ENCODE measurements at regions not wholly inside any gene's neighbourhood (a gene's known extent, or its start where the extent isn't known, plus 50 kb on each side); places are given as distances from the start of the nearest gene placed in this dataset.

- TF ChIP-seq CTCF (IDR thresholded peaks at IDR 0.05; ENCODE audit: low read depth, low read length): no peak
- no peak overlapping the region for H3K4me3 ChIP-seq (ENCODE audit: low read depth, low read length)
- DNase-seq (ENCODE audit: low read depth, low spot score): no peak
- in situ Hi-C loops (cut with HindIII; ENCODE audit: low sequenced_read_pairs): no loop called here
These were observed 309.1 kb downstream of the KLF5 start for GRCh38 chr13:73367886-73368285.

- in situ Hi-C loops (cut with HindIII; ENCODE audit: low sequenced_read_pairs): no loop called here
- DNase-seq (ENCODE audit: low read depth, low spot score): no peak
- TF ChIP-seq CTCF (IDR thresholded peaks at IDR 0.05; ENCODE audit: low read depth, low read length): no peak
These were observed 307.4 kb downstream of the KLF5 start for GRCh38 chr13:73366241-73366640.

GRCh38 chr13:73365681-73366080 is 306.9 kb downstream of the KLF5 start:
- in situ Hi-C loops (cut with HindIII; ENCODE audit: low sequenced_read_pairs): no loop called here
- no peak overlapping the region for H3K4me3 ChIP-seq (ENCODE audit: low read depth, low read length)
- no peak for TF ChIP-seq CTCF (IDR thresholded peaks at IDR 0.05; ENCODE audit: low read depth, low read length)
- DNase-seq (ENCODE audit: low read depth, low spot score): no peak

More at GRCh38 chr13:73366241-73366640, 307.4 kb downstream of the KLF5 start:
- H3K4me3 ChIP-seq (ENCODE audit: low read depth, low read length): no peak overlapping the region

GRCh38 chr13:73365252-73365651 is 306.4 kb downstream of the KLF5 start:
- no peak overlapping the region for H3K4me3 ChIP-seq (ENCODE audit: low read depth, low read length)
- in situ Hi-C loops (cut with HindIII; ENCODE audit: low sequenced_read_pairs): no loop called here
- no peak for DNase-seq (ENCODE audit: low read depth, low spot score)
- no peak for TF ChIP-seq CTCF (IDR thresholded peaks at IDR 0.05; ENCODE audit: low read depth, low read length)

GRCh38 chr13:73364736-73365135 is 305.9 kb downstream of the KLF5 start:
- in situ Hi-C loops (cut with HindIII; ENCODE audit: low sequenced_read_pairs): no loop called here
- H3K4me3 ChIP-seq (ENCODE audit: low read depth, low read length): no peak overlapping the region
- no peak for TF ChIP-seq CTCF (IDR thresholded peaks at IDR 0.05; ENCODE audit: low read depth, low read length)
- no peak for DNase-seq (ENCODE audit: low read depth, low spot score)

- in situ Hi-C loops (cut with HindIII; ENCODE audit: low sequenced_read_pairs): no loop called here
- DNase-seq (ENCODE audit: low read depth, low spot score): no peak
- TF ChIP-seq CTCF (IDR thresholded peaks at IDR 0.05; ENCODE audit: low read depth, low read length): no peak
- H3K4me3 ChIP-seq (ENCODE audit: low read depth, low read length): no peak overlapping the region
These were observed 299.8 kb downstream of the KLF5 start for GRCh38 chr13:73358606-73359095.

- in situ Hi-C loops (cut with HindIII; ENCODE audit: low sequenced_read_pairs): no loop called here
These were observed 296.3 kb downstream of the KLF5 start for GRCh38 chr13:73355134-73355533.

More at GRCh38 chr13:73355134-73355533, 296.3 kb downstream of the KLF5 start:
- no peak overlapping the region for H3K4me3 ChIP-seq (ENCODE audit: low read depth, low read length)
- DNase-seq (ENCODE audit: low read depth, low spot score): no peak
- TF ChIP-seq CTCF (IDR thresholded peaks at IDR 0.05; ENCODE audit: low read depth, low read length): no peak
